SK-N-MC (cell line): ENCODE measurements at regions not wholly inside any gene's neighbourhood (a gene's known extent, or its start where the extent isn't known, plus 50 kb on each side); places are given as distances from the start of the nearest gene placed in this dataset.

ENCODE experiments used
- EZH2 ChIP-seq: fragments of 200-600 bp; sonication (generic); IDR thresholded peaks from one replicate; pipeline ENCODE4 v1.6.1; 2017; ENCODE audit warnings: antibody characterized with exemption
- POLR2AphosphoS5 ChIP-seq: IDR thresholded peaks from 2 replicates; pipeline ENCODE4 v1.6.1; 2012; ENCODE audit warnings: mild to moderate bottlenecking, low read depth, low read length, borderline replicate concordance

DNA sequence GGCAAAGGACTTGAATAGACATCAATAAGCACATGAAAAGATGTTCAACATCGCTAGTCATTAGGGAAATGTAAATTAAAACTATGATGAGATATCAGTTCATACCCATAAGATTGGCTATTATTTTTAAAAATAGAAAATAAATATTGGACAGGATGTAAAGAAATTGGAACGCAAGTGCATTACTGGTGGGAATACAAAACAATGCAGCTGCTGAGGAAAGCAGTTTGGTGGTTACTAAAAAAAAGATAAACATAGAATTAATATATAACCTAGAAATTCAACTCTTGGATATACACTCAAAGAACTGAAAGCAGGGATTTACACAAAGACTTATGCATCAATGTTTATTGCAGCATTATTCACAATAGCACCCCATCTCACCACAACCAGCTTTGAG lies 174.5 kb upstream of the NDUFV2 start:
- no peak for TF ChIP-seq EZH2
- no peak for TF ChIP-seq POLR2AphosphoS5
